HEK293 (cell line): ENCODE measurements at regions not wholly inside any gene's neighbourhood (a gene's known extent, or its start where the extent isn't known, plus 50 kb on each side); places are given as distances from the start of the nearest gene placed in this dataset.

ENCODE experiments used
- CTCF ChIA-PET: fragments of 350-600 bp; formaldehyde crosslinking; extraction: SDS; loops from one replicate; lab custom pipeline; 2021; ENCODE audit warnings: antibody characterized with exemption; lab: Yijun Ruan, JAX
- POLR2A ChIA-PET: fragments of 300-600 bp; formaldehyde crosslinking; extraction: SDS; loops from one replicate; lab custom pipeline; 2020; ENCODE audit warnings: antibody characterized with exemption, inconsistent platforms; lab: Yijun Ruan, JAX
- H3K27ac ChIP-seq: fragments of 200-500 bp; sonication (Bioruptor generic); 2 replicates; pipeline ENCODE4 v1.5.1; 2014; ENCODE audit warnings: low read depth, low read length, control low read depth, inconsistent platforms; ENCODE audit errors: extremely low read depth
- H3K36me3 ChIP-seq, 2 experiments: fragments of 200-500 bp in 1 of 2; sonication (Bioruptor generic) in 1 of 2; 1 replicate in 1 of 2; 2 replicates in 1 of 2; pipeline ENCODE4 v1.5.1; 2014 to 2017; ENCODE audit warnings: inconsistent platforms in 2 of 2, low read length in 2 of 2; ENCODE audit not compliant: control insufficient read depth in 2 of 2, insufficient read depth in 1 of 2
- H3K4me1 ChIP-seq: fragments of 200-500 bp; sonication (Bioruptor generic); 2 replicates; pipeline ENCODE4 v1.5.1; 2014; ENCODE audit warnings: mild to moderate bottlenecking, low read length, inconsistent platforms; ENCODE audit not compliant: control insufficient read depth, insufficient read depth
- H3K4me3 ChIP-seq: 2 replicates; pipeline ENCODE4 v1.5.1; 2011; ENCODE audit warnings: low read depth, mild to moderate bottlenecking, control low read depth, low read length, moderate library complexity
- H3K9me3 ChIP-seq: fragments of 200-500 bp; sonication (Bioruptor generic); 2 replicates; pipeline ENCODE4 v1.5.1; 2014; ENCODE audit warnings: low read depth, low read length, inconsistent platforms; ENCODE audit not compliant: control insufficient read depth, insufficient read depth
- BCL11A ChIP-seq: fragments of 450-650 bp; formaldehyde crosslinking; IDR thresholded peaks from 2 replicates; pipeline ENCODE4 v1.5.1; 2016; ENCODE audit warnings: low read depth, missing biosample characterization, missing genetic modification characterization
- BCL11B ChIP-seq: fragments of 450-650 bp; formaldehyde crosslinking; IDR thresholded peaks from 2 replicates; pipeline ENCODE4 v1.5.1; 2016; ENCODE audit warnings: low read depth, missing biosample characterization, missing genetic modification characterization
- CTCF ChIP-seq: fragments of 450-650 bp; formaldehyde crosslinking; IDR thresholded peaks from 2 replicates; pipeline ENCODE4 v1.5.1; 2016; ENCODE audit warnings: missing biosample characterization, missing genetic modification characterization
- GLI4 ChIP-seq: fragments of 450-650 bp; formaldehyde crosslinking; IDR thresholded peaks from 2 replicates; pipeline ENCODE4 v1.5.1; 2016; ENCODE audit warnings: missing biosample characterization, missing genetic modification characterization
- GLIS1 ChIP-seq: fragments of 450-650 bp; formaldehyde crosslinking; IDR thresholded peaks from 2 replicates; pipeline ENCODE4 v1.5.1; 2016; ENCODE audit warnings: missing biosample characterization, missing genetic modification characterization
- KLF16 ChIP-seq: fragments of 450-650 bp; formaldehyde crosslinking; IDR thresholded peaks from 2 replicates; pipeline ENCODE4 v1.5.1; 2017; ENCODE audit warnings: missing biosample characterization, missing genetic modification characterization
- MYNN ChIP-seq: fragments of 450-650 bp; formaldehyde crosslinking; IDR thresholded peaks from 2 replicates; pipeline ENCODE4 v1.5.1; 2016; ENCODE audit warnings: missing biosample characterization, missing genetic modification characterization, borderline replicate concordance
- MZF1 ChIP-seq: fragments of 450-650 bp; formaldehyde crosslinking; IDR thresholded peaks from 2 replicates; pipeline ENCODE4 v1.5.1; 2017; ENCODE audit warnings: missing biosample characterization, missing genetic modification characterization, borderline replicate concordance
- PRDM6 ChIP-seq: fragments of 450-650 bp; formaldehyde crosslinking; IDR thresholded peaks from 2 replicates; pipeline ENCODE4 v1.5.1; 2017; ENCODE audit warnings: missing biosample characterization, missing genetic modification characterization
- YY2 ChIP-seq: fragments of 450-650 bp; formaldehyde crosslinking; IDR thresholded peaks from 2 replicates; pipeline ENCODE4 v1.5.1; 2016; ENCODE audit warnings: missing biosample characterization, missing genetic modification characterization
- ZBTB21 ChIP-seq: fragments of 450-650 bp; formaldehyde crosslinking; IDR thresholded peaks from 2 replicates; pipeline ENCODE4 v1.5.1; 2017; ENCODE audit warnings: missing biosample characterization, missing genetic modification characterization
- ZEB2 ChIP-seq: fragments of 450-650 bp; formaldehyde crosslinking; IDR thresholded peaks from 2 replicates; pipeline ENCODE4 v1.5.1; 2016; ENCODE audit warnings: missing biosample characterization, missing genetic modification characterization
- ZFHX2 ChIP-seq: fragments of 450-650 bp; formaldehyde crosslinking; conservative IDR thresholded peaks from 2 replicates; pipeline ENCODE4 v1.5.1; 2016; ENCODE audit warnings: missing biosample characterization, missing genetic modification characterization
- ZNF114 ChIP-seq: fragments of 450-650 bp; formaldehyde crosslinking; IDR thresholded peaks from 2 replicates; pipeline ENCODE4 v1.5.0; 2017; ENCODE audit warnings: missing biosample characterization, missing genetic modification characterization
- ZNF140 ChIP-seq: fragments of 450-650 bp; formaldehyde crosslinking; IDR thresholded peaks from 2 replicates; pipeline ENCODE4 v1.5.1; 2016; ENCODE audit warnings: missing biosample characterization, missing genetic modification characterization
- ZNF157 ChIP-seq: fragments of 450-650 bp; formaldehyde crosslinking; IDR thresholded peaks from 2 replicates; pipeline ENCODE4 v1.5.1; 2016; ENCODE audit warnings: missing biosample characterization, missing genetic modification characterization
- ZNF184 ChIP-seq: fragments of 450-650 bp; IDR thresholded peaks from 2 replicates; pipeline ENCODE4 v1.5.1; 2018; ENCODE audit warnings: missing biosample characterization, mild to moderate bottlenecking, missing genetic modification characterization
- ZNF350 ChIP-seq: fragments of 450-650 bp; formaldehyde crosslinking; IDR thresholded peaks from 2 replicates; pipeline ENCODE4 v1.5.0; 2017; ENCODE audit warnings: missing biosample characterization, mild to moderate bottlenecking, missing genetic modification characterization
- ZNF366 ChIP-seq: fragments of 450-650 bp; formaldehyde crosslinking; conservative IDR thresholded peaks from 2 replicates; pipeline ENCODE4 v1.5.1; 2016; ENCODE audit warnings: missing biosample characterization, missing genetic modification characterization
- ZNF391 ChIP-seq: fragments of 450-650 bp; formaldehyde crosslinking; IDR thresholded peaks from 2 replicates; pipeline ENCODE4 v1.5.1; 2016; ENCODE audit warnings: low read depth, missing biosample characterization, missing genetic modification characterization, borderline replicate concordance
- ZNF473 ChIP-seq: fragments of 450-650 bp; formaldehyde crosslinking; IDR thresholded peaks from 2 replicates; pipeline ENCODE4 v1.5.1; 2017; ENCODE audit warnings: missing biosample characterization, missing genetic modification characterization
- ZNF530 ChIP-seq: fragments of 450-650 bp; formaldehyde crosslinking; IDR thresholded peaks from 2 replicates; pipeline ENCODE4 v1.5.1; 2016; ENCODE audit warnings: low read depth, missing biosample characterization, missing genetic modification characterization
- ZNF560 ChIP-seq: fragments of 450-650 bp; formaldehyde crosslinking; IDR thresholded peaks from 2 replicates; pipeline ENCODE4 v1.5.1; 2017; ENCODE audit warnings: missing biosample characterization, missing genetic modification characterization, borderline replicate concordance
- ZNF571 ChIP-seq: fragments of 450-650 bp; formaldehyde crosslinking; IDR thresholded peaks from 2 replicates; pipeline ENCODE4 v1.5.0; 2017; ENCODE audit warnings: missing biosample characterization, missing genetic modification characterization
- ZNF600 ChIP-seq: fragments of 450-650 bp; formaldehyde crosslinking; IDR thresholded peaks from 2 replicates; pipeline ENCODE4 v1.5.1; 2016; ENCODE audit warnings: missing biosample characterization, missing genetic modification characterization
- ZNF660 ChIP-seq: fragments of 450-650 bp; IDR thresholded peaks from 2 replicates; pipeline ENCODE4 v1.5.1; 2018; ENCODE audit warnings: missing biosample characterization, mild to moderate bottlenecking, missing genetic modification characterization
- ZNF777 ChIP-seq: fragments of 450-650 bp; formaldehyde crosslinking; IDR thresholded peaks from 2 replicates; pipeline ENCODE4 v1.5.1; 2017; ENCODE audit warnings: missing biosample characterization, missing genetic modification characterization, borderline replicate concordance
- TF ChIP-seq, protein P1 (sequence below): fragments of 450-650 bp; formaldehyde crosslinking; IDR thresholded peaks from 2 replicates; pipeline ENCODE4 v1.5.1; 2016; ENCODE audit warnings: missing biosample characterization, missing genetic modification characterization, borderline replicate concordance

DNA sequence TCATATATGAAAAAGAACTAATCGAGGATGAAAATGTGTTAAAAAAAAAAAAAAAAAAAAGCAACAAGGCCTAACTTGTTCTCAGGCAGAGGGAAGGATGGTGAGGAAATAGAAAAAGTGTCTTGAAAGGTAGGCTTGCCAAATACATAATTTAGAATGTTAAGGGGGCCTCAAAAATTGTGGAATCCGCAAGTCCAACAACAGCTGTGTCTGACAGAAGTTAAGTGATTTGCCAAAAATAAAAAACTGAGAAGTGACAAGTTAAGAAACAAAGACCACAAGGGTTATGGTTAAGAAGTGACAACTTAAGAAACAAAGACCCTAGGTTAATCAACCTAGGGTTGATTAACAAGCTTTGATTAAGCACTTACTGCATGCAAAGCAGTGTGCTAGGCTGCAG, 110.6 kb downstream of the P2RY1 start:
- CTCF ChIA-PET: no interaction called here
- Histone ChIP-seq H3K27ac (no peak overlapping the region), H3K9me3 (no peaks in the 10 kb centered on the region), H3K36me3 (no peaks in the 10 kb centered on the region), H3K4me3 (no peak overlapping the region), H3K4me1 (no peaks in the 10 kb centered on the region)
- TF ChIP-seq BCL11B (no peak), PRDM6 (tag by site-specific recombination) (no peak), ZNF391 (no peak), ZBTB21 (tag by site-specific recombination) (no peak), ZNF473 (tag by site-specific recombination) (no peak), BCL11A (no peak), MZF1 (no peak), ZNF560 (no peak), ZNF530 (tag by site-specific recombination) (no peak), ZNF660 (tag by site-specific recombination) (no peak), CTCF (tag by site-specific recombination) (no peak), ZNF140 (tag by site-specific recombination) (no peak), ZNF600 (tag by site-specific recombination) (no peak), ZNF350 (tag by site-specific recombination) (no peak), ZFHX2 (tag by site-specific recombination) (no peak)
- TF ChIP-seq, protein P1, sequence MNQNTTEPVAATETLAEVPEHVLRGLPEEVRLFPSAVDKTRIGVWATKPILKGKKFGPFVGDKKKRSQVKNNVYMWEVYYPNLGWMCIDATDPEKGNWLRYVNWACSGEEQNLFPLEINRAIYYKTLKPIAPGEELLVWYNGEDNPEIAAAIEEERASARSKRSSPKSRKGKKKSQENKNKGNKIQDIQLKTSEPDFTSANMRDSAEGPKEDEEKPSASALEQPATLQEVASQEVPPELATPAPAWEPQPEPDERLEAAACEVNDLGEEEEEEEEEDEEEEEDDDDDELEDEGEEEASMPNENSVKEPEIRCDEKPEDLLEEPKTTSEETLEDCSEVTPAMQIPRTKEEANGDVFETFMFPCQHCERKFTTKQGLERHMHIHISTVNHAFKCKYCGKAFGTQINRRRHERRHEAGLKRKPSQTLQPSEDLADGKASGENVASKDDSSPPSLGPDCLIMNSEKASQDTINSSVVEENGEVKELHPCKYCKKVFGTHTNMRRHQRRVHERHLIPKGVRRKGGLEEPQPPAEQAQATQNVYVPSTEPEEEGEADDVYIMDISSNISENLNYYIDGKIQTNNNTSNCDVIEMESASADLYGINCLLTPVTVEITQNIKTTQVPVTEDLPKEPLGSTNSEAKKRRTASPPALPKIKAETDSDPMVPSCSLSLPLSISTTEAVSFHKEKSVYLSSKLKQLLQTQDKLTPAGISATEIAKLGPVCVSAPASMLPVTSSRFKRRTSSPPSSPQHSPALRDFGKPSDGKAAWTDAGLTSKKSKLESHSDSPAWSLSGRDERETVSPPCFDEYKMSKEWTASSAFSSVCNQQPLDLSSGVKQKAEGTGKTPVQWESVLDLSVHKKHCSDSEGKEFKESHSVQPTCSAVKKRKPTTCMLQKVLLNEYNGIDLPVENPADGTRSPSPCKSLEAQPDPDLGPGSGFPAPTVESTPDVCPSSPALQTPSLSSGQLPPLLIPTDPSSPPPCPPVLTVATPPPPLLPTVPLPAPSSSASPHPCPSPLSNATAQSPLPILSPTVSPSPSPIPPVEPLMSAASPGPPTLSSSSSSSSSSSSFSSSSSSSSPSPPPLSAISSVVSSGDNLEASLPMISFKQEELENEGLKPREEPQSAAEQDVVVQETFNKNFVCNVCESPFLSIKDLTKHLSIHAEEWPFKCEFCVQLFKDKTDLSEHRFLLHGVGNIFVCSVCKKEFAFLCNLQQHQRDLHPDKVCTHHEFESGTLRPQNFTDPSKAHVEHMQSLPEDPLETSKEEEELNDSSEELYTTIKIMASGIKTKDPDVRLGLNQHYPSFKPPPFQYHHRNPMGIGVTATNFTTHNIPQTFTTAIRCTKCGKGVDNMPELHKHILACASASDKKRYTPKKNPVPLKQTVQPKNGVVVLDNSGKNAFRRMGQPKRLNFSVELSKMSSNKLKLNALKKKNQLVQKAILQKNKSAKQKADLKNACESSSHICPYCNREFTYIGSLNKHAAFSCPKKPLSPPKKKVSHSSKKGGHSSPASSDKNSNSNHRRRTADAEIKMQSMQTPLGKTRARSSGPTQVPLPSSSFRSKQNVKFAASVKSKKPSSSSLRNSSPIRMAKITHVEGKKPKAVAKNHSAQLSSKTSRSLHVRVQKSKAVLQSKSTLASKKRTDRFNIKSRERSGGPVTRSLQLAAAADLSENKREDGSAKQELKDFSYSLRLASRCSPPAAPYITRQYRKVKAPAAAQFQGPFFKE: no peak
- POLR2A ChIA-PET: no interaction called here

DNA sequence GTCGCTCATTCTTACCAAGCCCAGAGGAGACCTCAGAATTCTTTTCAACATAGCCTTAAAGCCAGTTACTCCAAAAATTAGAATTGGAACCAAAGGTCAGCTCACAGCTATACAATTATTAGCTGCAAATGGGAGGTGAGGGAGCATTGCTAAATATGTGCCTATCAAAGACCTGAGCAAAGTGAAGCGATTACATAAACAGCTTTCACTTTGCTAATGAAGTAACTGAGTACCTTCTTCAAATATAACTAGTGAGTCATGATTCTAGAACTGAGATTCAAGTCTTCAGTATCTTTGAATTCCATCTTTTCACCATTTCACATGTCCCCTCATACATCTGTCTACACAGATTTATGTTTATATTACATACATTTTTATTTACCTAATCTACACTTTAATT, 122.6 kb downstream of the P2RY1 start:
- H3K4me3 ChIP-seq: no peak overlapping the region
- H3K9me3 ChIP-seq: no peaks in the 10 kb centered on the region
- CTCF ChIA-PET: no interaction called here
- H3K27ac ChIP-seq: no peak overlapping the region
- no peak for TF ChIP-seq GLIS1 (tag by site-specific recombination)
- TF ChIP-seq ZNF777: no peak
- no peak for TF ChIP-seq ZNF184 (tag by site-specific recombination)
- TF ChIP-seq ZNF114: no peak
- no peak for TF ChIP-seq ZEB2 (tag by site-specific recombination)
- no peak for TF ChIP-seq ZNF366
- no peak for TF ChIP-seq ZNF157 (tag by site-specific recombination)
- TF ChIP-seq KLF16 (tag by site-specific recombination): no peak
- no peak for TF ChIP-seq ZNF571 (tag by site-specific recombination)
- no peak for TF ChIP-seq MYNN (tag by site-specific recombination)
- no peak for TF ChIP-seq YY2
- TF ChIP-seq GLI4 (tag by site-specific recombination): no peak
- TF ChIP-seq MZF1: no peak
- no peaks in the 10 kb centered on the region for H3K4me1 ChIP-seq
- H3K36me3 ChIP-seq: no peaks in the 10 kb centered on the region
- POLR2A ChIA-PET: no interaction called here
